ENCODE measurements at regions not wholly inside any gene's neighbourhood (a gene's known extent, or its start where the extent isn't known, plus 50 kb on each side); places are given as distances from the start of the nearest gene placed in this dataset.

- TF ChIP-seq, protein P1, sequence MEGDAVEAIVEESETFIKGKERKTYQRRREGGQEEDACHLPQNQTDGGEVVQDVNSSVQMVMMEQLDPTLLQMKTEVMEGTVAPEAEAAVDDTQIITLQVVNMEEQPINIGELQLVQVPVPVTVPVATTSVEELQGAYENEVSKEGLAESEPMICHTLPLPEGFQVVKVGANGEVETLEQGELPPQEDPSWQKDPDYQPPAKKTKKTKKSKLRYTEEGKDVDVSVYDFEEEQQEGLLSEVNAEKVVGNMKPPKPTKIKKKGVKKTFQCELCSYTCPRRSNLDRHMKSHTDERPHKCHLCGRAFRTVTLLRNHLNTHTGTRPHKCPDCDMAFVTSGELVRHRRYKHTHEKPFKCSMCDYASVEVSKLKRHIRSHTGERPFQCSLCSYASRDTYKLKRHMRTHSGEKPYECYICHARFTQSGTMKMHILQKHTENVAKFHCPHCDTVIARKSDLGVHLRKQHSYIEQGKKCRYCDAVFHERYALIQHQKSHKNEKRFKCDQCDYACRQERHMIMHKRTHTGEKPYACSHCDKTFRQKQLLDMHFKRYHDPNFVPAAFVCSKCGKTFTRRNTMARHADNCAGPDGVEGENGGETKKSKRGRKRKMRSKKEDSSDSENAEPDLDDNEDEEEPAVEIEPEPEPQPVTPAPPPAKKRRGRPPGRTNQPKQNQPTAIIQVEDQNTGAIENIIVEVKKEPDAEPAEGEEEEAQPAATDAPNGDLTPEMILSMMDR (IDR thresholded peaks at IDR 0.05; ENCODE audit: low read length): no peak
- no peak for TF ChIP-seq EZH2 (IDR thresholded peaks at IDR 0.05; ENCODE audit: borderline replicate concordance, low read length)
These were observed 230.3 kb upstream of the USP24 start for GRCh38 chr1:55445416-55445815.
